Left ventricle myocardium inferior (tissue), 1 donor: ENCODE measurements at regions not wholly inside any gene's neighbourhood (a gene's known extent, or its start where the extent isn't known, plus 50 kb on each side); places are given as distances from the start of the nearest gene placed in this dataset.

ENCODE experiments used
- DNase-seq: peaks from one replicate; pipeline ENCODE4 v3.0.0-alpha.2; 2020
- H3K27ac ChIP-seq: fragments of 200-600 bp; replicated peaks from 2 replicates; pipeline ENCODE4 v1.8.0; 2021
- H3K27me3 ChIP-seq: fragments of 200-600 bp; 2 replicates; pipeline ENCODE4 v1.8.0; 2021; ENCODE audit warnings: low read depth
- H3K36me3 ChIP-seq: fragments of 200-600 bp; 2 replicates; pipeline ENCODE4 v1.8.0; 2021
- H3K4me1 ChIP-seq: fragments of 200-600 bp; 2 replicates; pipeline ENCODE4 v1.8.0; 2021
- H3K4me3 ChIP-seq: fragments of 200-600 bp; 2 replicates; pipeline ENCODE4 v1.8.0; 2021; ENCODE audit warnings: mild to moderate bottlenecking, moderate library complexity
- H3K9me3 ChIP-seq: fragments of 200-600 bp; replicated peaks from 2 replicates; pipeline ENCODE4 v1.8.0; 2021
- CTCF ChIP-seq: fragments of 200-600 bp; IDR thresholded peaks from 2 replicates; pipeline ENCODE4 v1.8.0; 2021; ENCODE audit warnings: antibody characterized with exemption, mild to moderate bottlenecking, borderline replicate concordance
- intact Hi-C: fragments of 100-400 bp; cut with micrococcal nuclease; formaldehyde crosslinking; loops from one replicate; pipeline ENCODE4 v1.11.0; 2022
- donor health status: DM: no; HTN: yes; CAD: no; lungs with severe emphysema.

- TF ChIP-seq CTCF: no peak
- peaks cover 30% of the 10 kb centered on the region for H3K9me3 ChIP-seq
- no peaks in the 10 kb centered on the region for H3K36me3 ChIP-seq
- intact Hi-C loops: no loop called here
- H3K4me1 ChIP-seq: peaks cover 10% of the 10 kb centered on the region
- H3K4me3 ChIP-seq: no peak overlapping the region
- no peaks in the 10 kb centered on the region for H3K27me3 ChIP-seq
- no peak overlapping the region for H3K27ac ChIP-seq
- DNase-seq: no peak
Measured at GRCh38 chr10:28959850-28960501, 282.7 kb downstream of the BAMBI start.

GRCh38 chr10:28962768-28963167 is 285.4 kb downstream of the BAMBI start:
- Histone ChIP-seq H3K4me1 (peaks cover 10% of the 10 kb centered on the region), H3K36me3 (no peaks in the 10 kb centered on the region), H3K9me3 (peaks cover 25% of the 10 kb centered on the region), H3K4me3 (no peak overlapping the region), H3K27ac (no peak overlapping the region), H3K27me3 (no peaks in the 10 kb centered on the region)
- no peak for TF ChIP-seq CTCF
- no peak for DNase-seq
- intact Hi-C loops: no loop called here

- no peak overlapping the region for H3K4me3 ChIP-seq
- peaks cover 16% of the 10 kb centered on the region for H3K9me3 ChIP-seq
- no peak overlapping the region for H3K27ac ChIP-seq
- no peak for TF ChIP-seq CTCF
- no peaks in the 10 kb centered on the region for H3K36me3 ChIP-seq
- H3K4me1 ChIP-seq: peaks cover 10% of the 10 kb centered on the region
- no peak for DNase-seq
- H3K27me3 ChIP-seq: no peaks in the 10 kb centered on the region
- intact Hi-C loops: no loop called here
Measured at GRCh38 chr10:28963539-28964221, 286.4 kb downstream of the BAMBI start.

GRCh38 chr10:28965937-28966336 is 288.6 kb downstream of the BAMBI start:
- H3K4me3 ChIP-seq: no peak overlapping the region
- no peak for DNase-seq
- H3K27ac ChIP-seq: no peak overlapping the region
- H3K27me3 ChIP-seq: no peaks in the 10 kb centered on the region
- intact Hi-C loops: no loop called here
- no peaks in the 10 kb centered on the region for H3K4me1 ChIP-seq
- no peak for TF ChIP-seq CTCF
- H3K36me3 ChIP-seq: no peaks in the 10 kb centered on the region
- peaks cover 15% of the 10 kb centered on the region for H3K9me3 ChIP-seq

GRCh38 chr10:28967031-28967430 is 289.7 kb downstream of the BAMBI start:
- TF ChIP-seq CTCF: no peak
- no peaks in the 10 kb centered on the region for H3K4me1 ChIP-seq
- no peak overlapping the region for H3K4me3 ChIP-seq
- intact Hi-C loops: no loop called here
- DNase-seq: no peak
- H3K27me3 ChIP-seq: no peaks in the 10 kb centered on the region
- H3K9me3 ChIP-seq: peaks cover 15% of the 10 kb centered on the region
- H3K36me3 ChIP-seq: no peaks in the 10 kb centered on the region
- no peak overlapping the region for H3K27ac ChIP-seq
